ENCODE measurements at regions not wholly inside any gene's neighbourhood (a gene's known extent, or its start where the extent isn't known, plus 50 kb on each side); places are given as distances from the start of the nearest gene placed in this dataset.

GRCh38 chr6:92132457-92132856 lies 1286.9 kb downstream of the EPHA7 start:
- H3K23ac ChIP-seq (ENCODE audit: insufficient read length), result no peak overlapping the region
- H3K27me3 ChIP-seq (replicated peaks in 1 of 4; ENCODE audit: control insufficient read depth in 3 of 4, extremely low read depth in 1 of 4, insufficient read depth in 3 of 4, low read length in 3 of 4), result no peaks in the 10 kb centered on the region
- no peaks in the 10 kb centered on the region for H3K9me3 ChIP-seq (ENCODE audit: insufficient read depth in 2 of 2, low read depth in 1 of 2, low read length in 1 of 2)
- H3K4me3 ChIP-seq (ENCODE audit: extremely low read depth in 1 of 4, insufficient read depth in 2 of 4, low read depth in 3 of 4, low read length in 4 of 4), result no peak overlapping the region
- H2BK5ac ChIP-seq (ENCODE audit: low read depth, low read length), result no peak overlapping the region
- no peak overlapping the region for H4K5ac ChIP-seq (ENCODE audit: insufficient read length, low read depth, low read length)
- FAIRE-seq (no peak), DNase-seq (ENCODE audit: low read depth in 1 of 2, low spot score in 2 of 2) (no peak)
- H4K8ac ChIP-seq (ENCODE audit: extremely low read depth, insufficient read depth, low read length), result no peak overlapping the region
- no peak overlapping the region for H2AK5ac ChIP-seq (ENCODE audit: low read depth, low read length)
- H2BK20ac ChIP-seq (ENCODE audit: low read length), result no peak overlapping the region
- no peaks in the 10 kb centered on the region; the same call in 1 of the 2 replicates for H3K23me2 ChIP-seq (ENCODE audit: low read depth, low read length)
- no peak overlapping the region for H3K9ac ChIP-seq (replicated peaks in 1 of 4; ENCODE audit: extremely low read depth in 1 of 4, low read depth in 3 of 4, low read length in 3 of 4)
- H2AFZ ChIP-seq (ENCODE audit: low read length), result no peak overlapping the region
- no peaks in the 10 kb centered on the region for H3K79me2 ChIP-seq (ENCODE audit: control insufficient read depth in 1 of 2, insufficient read depth in 2 of 2, low read length in 2 of 2)
- no peaks in the 10 kb centered on the region for H3K79me1 ChIP-seq (ENCODE audit: low read depth, low read length)
- no peak overlapping the region for H2BK12ac ChIP-seq (ENCODE audit: low read depth, low read length)
- WGBS, 2 experiments (ENCODE audit: extremely low coverage in 1 of 2, insufficient coverage in 1 of 2, insufficient read length in 1 of 2, insufficient replicate concordance in 2 of 2, low coverage in 1 of 2, low lambda C conversion rate in 2 of 2, missing lambda C conversion rate in 1 of 2), result 97% methylated on average over 4 of the region's 4 CpGs; no CpG with 5 or more reads in 1 of the 2 experiments
- no peaks in the 10 kb centered on the region for H4K20me1 ChIP-seq (replicated peaks in 1 of 2; ENCODE audit: control insufficient read depth in 1 of 2, insufficient read depth in 2 of 2, low read length in 2 of 2)
- no peak overlapping the region for H3K56ac ChIP-seq (replicated peaks; ENCODE audit: insufficient read length, low read depth, low read length)
- ChIA-PET POLR2A (ENCODE audit: partially characterized antibody) (no interaction called here), CTCF (ENCODE audit: partially characterized antibody) (no interaction called here)
- H3K36me3 ChIP-seq (ENCODE audit: control insufficient read depth in 2 of 4, insufficient read depth in 4 of 4, low read length in 3 of 4), result no peaks in the 10 kb centered on the region
- no peak overlapping the region for H3K4me2 ChIP-seq (ENCODE audit: insufficient read depth in 1 of 2, low read depth in 2 of 2, low read length in 2 of 2)
- H3K18ac ChIP-seq (ENCODE audit: extremely low read depth, low read length), result no peak overlapping the region
- H4K91ac ChIP-seq (replicated peaks; ENCODE audit: insufficient read length, low read length), result no peak overlapping the region
- no peak overlapping the region for H3K4ac ChIP-seq (replicated peaks; ENCODE audit: insufficient read length, low read depth, low read length)
- no peak overlapping the region for H2BK15ac ChIP-seq (ENCODE audit: low read length)
- no peaks in the 10 kb centered on the region for H3K4me1 ChIP-seq (replicated peaks in 1 of 4; ENCODE audit: control insufficient read depth in 3 of 4, insufficient read depth in 4 of 4, low read length in 3 of 4)
- no peak overlapping the region for H3K27ac ChIP-seq (ENCODE audit: low read depth, low read length)
- H3K14ac ChIP-seq (ENCODE audit: insufficient read length), result no peak overlapping the region
- no peak overlapping the region for H2BK120ac ChIP-seq (replicated peaks; ENCODE audit: low read depth, low read length)
- TF ChIP-seq KDM1A (IDR thresholded peaks at IDR 0.05; ENCODE audit: borderline replicate concordance, low read length), result no peak
- TF ChIP-seq ZNF274 (IDR thresholded peaks at IDR 0.05; ENCODE audit: borderline replicate concordance, extremely low read depth, low read length), result no peak
- no peak for TF ChIP-seq RXRA (IDR thresholded peaks at IDR 0.05; ENCODE audit: insufficient read depth, low read depth, low read length)
- TF ChIP-seq CBX5 (IDR thresholded peaks at IDR 0.05; ENCODE audit: low read depth, low read length), result no peak
- no peak for TF ChIP-seq EGR1 (IDR thresholded peaks at IDR 0.05; ENCODE audit: borderline replicate concordance, low read depth, low read length)
- TF ChIP-seq CTBP2 (IDR thresholded peaks at IDR 0.05; ENCODE audit: borderline replicate concordance, insufficient read depth, insufficient read length, low read length), result no peak
- TF ChIP-seq USF2 (IDR thresholded peaks at IDR 0.05; ENCODE audit: low read length), result no peak
- TF ChIP-seq CREB1 (IDR thresholded peaks at IDR 0.05), result no peak
- TF ChIP-seq YY1 (IDR thresholded peaks at IDR 0.05; ENCODE audit: low read depth, low read length), result no peak
- TF ChIP-seq HDAC2 (IDR thresholded peaks at IDR 0.05; ENCODE audit: borderline replicate concordance in 1 of 2, low read depth in 2 of 2, low read length in 2 of 2), result no peak
- TF ChIP-seq NANOG (IDR thresholded peaks at IDR 0.05; ENCODE audit: insufficient read depth, low read depth, low read length, poor library complexity, severe bottlenecking), result no peak
- no peak for TF ChIP-seq SRF (IDR thresholded peaks at IDR 0.05; ENCODE audit: low read depth, low read length)
- no peak for TF ChIP-seq TBP (IDR thresholded peaks at IDR 0.05; ENCODE audit: low read depth, low read length)
- no peak for TF ChIP-seq KDM4A (IDR thresholded peaks at IDR 0.05; ENCODE audit: low read depth, low read length, severe bottlenecking)

Data from H1 (cell line).